ENCODE measurements at regions not wholly inside any gene's neighbourhood (a gene's known extent, or its start where the extent isn't known, plus 50 kb on each side); places are given as distances from the start of the nearest gene placed in this dataset.

DNA sequence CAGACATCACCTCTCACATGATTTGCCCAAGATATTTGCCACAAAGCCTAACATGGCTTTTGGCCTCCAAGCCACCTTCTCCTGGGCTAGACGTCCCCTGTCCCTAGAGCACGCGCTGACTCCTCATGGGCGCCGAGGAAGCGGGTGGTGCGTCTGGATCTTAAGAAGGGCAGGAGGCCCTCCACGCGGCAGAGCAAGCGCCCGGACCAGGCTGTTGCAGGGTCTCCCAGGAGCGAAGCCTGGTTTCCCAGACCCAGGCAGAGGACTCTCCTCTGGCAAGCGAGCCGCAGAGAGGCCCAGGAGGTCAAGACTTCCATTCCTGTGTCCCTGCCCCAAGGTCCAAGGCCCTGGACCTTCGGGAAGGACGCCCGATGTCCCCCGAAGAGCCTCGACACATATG lies 101.7 kb upstream of the TTC34 start:
- Histone ChIP-seq H3K27ac (no peak overlapping the region), H3K4me3 (no peak overlapping the region)
- no peak for DNase-seq (ENCODE audit: low spot score)
- TF ChIP-seq, protein P1, sequence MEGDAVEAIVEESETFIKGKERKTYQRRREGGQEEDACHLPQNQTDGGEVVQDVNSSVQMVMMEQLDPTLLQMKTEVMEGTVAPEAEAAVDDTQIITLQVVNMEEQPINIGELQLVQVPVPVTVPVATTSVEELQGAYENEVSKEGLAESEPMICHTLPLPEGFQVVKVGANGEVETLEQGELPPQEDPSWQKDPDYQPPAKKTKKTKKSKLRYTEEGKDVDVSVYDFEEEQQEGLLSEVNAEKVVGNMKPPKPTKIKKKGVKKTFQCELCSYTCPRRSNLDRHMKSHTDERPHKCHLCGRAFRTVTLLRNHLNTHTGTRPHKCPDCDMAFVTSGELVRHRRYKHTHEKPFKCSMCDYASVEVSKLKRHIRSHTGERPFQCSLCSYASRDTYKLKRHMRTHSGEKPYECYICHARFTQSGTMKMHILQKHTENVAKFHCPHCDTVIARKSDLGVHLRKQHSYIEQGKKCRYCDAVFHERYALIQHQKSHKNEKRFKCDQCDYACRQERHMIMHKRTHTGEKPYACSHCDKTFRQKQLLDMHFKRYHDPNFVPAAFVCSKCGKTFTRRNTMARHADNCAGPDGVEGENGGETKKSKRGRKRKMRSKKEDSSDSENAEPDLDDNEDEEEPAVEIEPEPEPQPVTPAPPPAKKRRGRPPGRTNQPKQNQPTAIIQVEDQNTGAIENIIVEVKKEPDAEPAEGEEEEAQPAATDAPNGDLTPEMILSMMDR (IDR thresholded peaks at IDR 0.05) = no peak

DNA sequence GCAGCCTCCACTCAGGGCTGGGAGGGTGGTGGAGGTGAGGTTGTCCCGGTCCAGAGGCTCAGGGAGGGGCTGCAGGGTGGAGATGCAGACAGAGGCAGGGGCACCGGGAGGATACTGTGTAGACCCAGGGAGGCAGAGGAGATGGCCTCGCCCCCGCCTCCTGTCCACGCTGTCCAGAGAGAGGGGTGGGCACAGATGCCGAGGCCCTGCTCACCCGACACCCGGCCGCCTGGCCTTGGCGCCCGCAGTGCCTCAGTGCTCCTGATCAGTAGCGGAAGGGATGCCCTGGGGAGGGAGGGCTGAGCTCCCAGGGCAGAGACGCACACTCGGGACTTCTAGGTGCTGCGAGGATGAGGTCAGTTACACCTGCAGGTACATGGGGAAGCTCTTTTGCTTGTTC lies 102.7 kb upstream of the TTC34 start:
- DNase-seq (ENCODE audit: low spot score) = no peak
- Histone ChIP-seq H3K27ac (no peak overlapping the region), H3K4me3 (no peak overlapping the region)
- TF ChIP-seq, protein P1 (IDR thresholded peaks at IDR 0.05) = no peak

DNA sequence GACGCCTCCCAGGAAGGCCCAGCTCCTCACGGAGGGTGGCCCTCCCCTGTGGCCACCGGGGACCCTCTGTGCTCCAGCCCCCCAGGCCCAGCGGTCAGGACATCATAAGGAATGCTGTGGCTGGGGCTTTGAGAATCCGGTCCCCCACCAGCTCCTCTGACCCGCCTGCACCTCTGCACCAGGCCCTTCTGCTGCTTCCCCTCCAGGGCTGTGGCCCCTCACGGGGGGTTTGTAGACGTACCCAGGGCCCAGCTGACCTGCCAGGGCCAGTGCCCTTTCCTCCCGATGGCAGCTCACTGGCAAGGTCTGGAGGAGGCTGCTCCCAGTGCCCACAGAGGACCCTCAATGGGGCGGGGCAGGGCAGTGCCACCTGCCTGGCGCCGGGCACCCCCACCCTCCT lies 103.9 kb upstream of the TTC34 start:
- Histone ChIP-seq H3K27ac (no peak overlapping the region), H3K4me3 (no peak overlapping the region)
- DNase-seq (ENCODE audit: low spot score) = no peak
- TF ChIP-seq, protein P1 (IDR thresholded peaks at IDR 0.05) = no peak

DNA sequence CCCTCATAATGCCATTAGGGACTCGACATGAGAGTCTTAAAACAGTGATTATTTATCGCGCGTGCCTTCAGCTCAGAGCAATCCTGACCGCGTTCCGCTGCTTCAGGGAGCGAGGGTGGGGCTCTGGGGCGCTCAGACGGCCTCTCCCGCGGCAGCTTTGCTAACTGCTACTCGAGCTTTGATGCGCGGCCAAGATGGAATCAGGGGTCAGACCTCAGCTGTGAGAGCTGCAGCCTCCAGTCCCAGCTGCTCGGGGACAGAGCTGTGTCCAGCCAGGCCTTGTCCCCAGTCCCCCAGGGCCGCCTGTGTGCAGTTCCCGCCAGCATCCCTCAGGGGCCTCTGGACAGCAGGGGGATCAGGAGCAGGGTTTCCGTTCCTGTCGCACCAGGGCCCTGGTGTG lies 104.6 kb upstream of the TTC34 start:
- TF ChIP-seq, protein P1 (IDR thresholded peaks at IDR 0.05) = no peak
- no peak for DNase-seq (ENCODE audit: low spot score)

DNA sequence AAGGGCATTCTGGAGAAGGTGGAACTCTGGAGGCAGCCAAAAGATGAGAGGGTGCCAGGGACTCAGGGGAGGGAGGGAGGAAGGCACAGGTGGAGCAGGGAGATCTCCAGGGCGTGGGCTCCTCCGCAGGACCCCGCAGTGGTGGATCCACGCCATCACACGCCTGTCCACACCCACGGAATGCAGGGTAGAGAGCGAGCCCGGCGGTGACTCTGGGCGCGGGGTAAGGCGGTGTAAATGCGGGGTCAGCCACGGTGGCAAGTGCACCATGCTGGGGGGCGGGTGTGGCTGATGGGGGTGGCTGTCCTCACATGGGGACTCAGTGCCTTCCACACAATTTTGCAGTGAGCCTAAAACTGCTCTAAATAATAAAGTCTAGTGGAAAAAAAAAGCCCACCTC lies 105.1 kb upstream of the TTC34 start:
- DNase-seq (ENCODE audit: low spot score) = no peak
- no peak overlapping the region for H3K4me3 ChIP-seq
- TF ChIP-seq, protein P1 (IDR thresholded peaks at IDR 0.05) = no peak

More for the DNA sequence above, 104.6 kb upstream of the TTC34 start:
- Histone ChIP-seq H3K27ac (no peak overlapping the region), H3K4me3 (no peak overlapping the region)

DNA sequence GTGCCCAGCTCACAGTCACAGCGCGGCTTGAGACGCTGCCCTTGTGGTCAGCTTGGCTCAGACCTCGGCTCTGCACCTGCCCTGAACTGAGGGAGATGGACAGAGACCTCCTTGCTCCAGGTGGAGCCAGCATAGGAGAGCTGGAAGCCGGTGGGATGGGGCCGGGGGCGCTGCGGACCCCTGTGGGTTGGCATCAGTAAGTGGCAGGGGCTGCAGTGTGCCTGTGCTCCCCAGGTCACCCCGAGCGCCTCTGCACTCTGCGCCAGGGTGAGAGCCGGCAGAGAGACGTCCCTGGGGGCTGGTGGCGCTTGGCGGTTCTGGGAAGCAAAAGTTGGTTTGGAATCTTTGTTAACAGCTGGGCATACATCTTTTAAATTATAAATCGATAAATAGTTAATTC lies 105.6 kb upstream of the TTC34 start:
- Histone ChIP-seq H3K27ac (no peak overlapping the region), H3K4me3 (no peak overlapping the region)
- TF ChIP-seq, protein P1 (IDR thresholded peaks at IDR 0.05) = no peak
- no peak for DNase-seq (ENCODE audit: low spot score)

More for the DNA sequence above, 105.1 kb upstream of the TTC34 start:
- no peak overlapping the region for H3K27ac ChIP-seq

DNA sequence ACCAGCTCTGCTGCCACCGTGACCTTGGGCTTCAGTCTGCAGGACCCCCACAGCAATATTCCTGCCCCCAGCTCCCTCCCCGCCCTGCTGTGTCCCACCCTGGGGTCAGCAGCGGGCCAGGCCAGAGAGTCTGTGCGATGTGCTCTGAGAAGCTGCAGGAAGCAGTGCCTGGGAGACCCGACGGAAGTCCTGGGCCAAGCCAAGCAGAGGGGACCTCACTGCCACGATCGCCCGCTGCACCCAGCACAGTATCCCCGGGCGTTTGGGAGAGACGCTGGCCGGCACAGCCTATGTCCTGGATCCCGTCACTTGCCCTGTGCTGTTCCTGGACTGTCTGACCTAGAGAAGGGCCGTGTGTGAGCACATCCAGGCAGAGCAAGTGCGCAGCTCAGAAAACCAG lies 106.6 kb upstream of the TTC34 start:
- Histone ChIP-seq H3K4me3 (no peak overlapping the region), H3K27ac (no peak overlapping the region)
- DNase-seq (ENCODE audit: low spot score) = no peak
- TF ChIP-seq, protein P1 (IDR thresholded peaks at IDR 0.05) = no peak
